Progenitor cell of endocrine pancreas (in vitro differentiated cells): ENCODE measurements at regions not wholly inside any gene's neighbourhood (a gene's known extent, or its start where the extent isn't known, plus 50 kb on each side); places are given as distances from the start of the nearest gene placed in this dataset.

ENCODE experiments used
- DNase-seq: peaks from one replicate; pipeline ENCODE4 v3.0.0; 2021; ENCODE audit warnings: low spot score; ENCODE audit not compliant: unreplicated experiment
- H3K27ac Mint-ChIP-seq: 2 replicates; pipeline ENCODE4 v1.8.0; 2021; ENCODE audit warnings: mild to moderate bottlenecking, moderate library complexity, mixed read lengths
- H3K27me3 Mint-ChIP-seq: 2 replicates; pipeline ENCODE4 v1.8.0; 2021; ENCODE audit warnings: mixed read lengths
- H3K36me3 Mint-ChIP-seq: 2 replicates; pipeline ENCODE4 v1.8.0; 2022; ENCODE audit warnings: mixed read lengths; ENCODE audit not compliant: insufficient read depth
- H3K4me1 Mint-ChIP-seq: 2 replicates; pipeline ENCODE4 v1.8.0; 2021; ENCODE audit warnings: low read depth, mixed read lengths
- H3K4me3 Mint-ChIP-seq: 2 replicates; pipeline ENCODE4 v1.8.0; 2021; ENCODE audit warnings: low read depth, mild to moderate bottlenecking, moderate library complexity, mixed read lengths
- H3K9me3 Mint-ChIP-seq: 2 replicates; pipeline ENCODE4 v1.8.0; 2021; ENCODE audit warnings: low read depth, mixed read lengths
- CTCF ChIP-seq: fragments of 200-600 bp; sonication (generic); IDR thresholded peaks from one replicate; pipeline ENCODE4 v1.5.0; 2021; ENCODE audit warnings: antibody characterized with exemption, mild to moderate bottlenecking; ENCODE audit not compliant: unreplicated experiment

- no peak for TF ChIP-seq CTCF
- H3K4me3 Mint-ChIP-seq, result no peak overlapping the region
- peaks cover 17% of the 10 kb centered on the region for H3K9me3 Mint-ChIP-seq
- no peaks in the 10 kb centered on the region for H3K27me3 Mint-ChIP-seq
- no peaks in the 10 kb centered on the region for H3K4me1 Mint-ChIP-seq
- peaks cover 5% of the 10 kb centered on the region for H3K36me3 Mint-ChIP-seq
- no peak for DNase-seq
- H3K27ac Mint-ChIP-seq, result no peak overlapping the region
These were observed 153.9 kb upstream of the DSCAM start for GRCh38 chr21:41000838-41001237.

- Mint-ChIP-seq H3K4me3 (no peak overlapping the region), H3K36me3 (no peaks in the 10 kb centered on the region), H3K27me3 (no peaks in the 10 kb centered on the region), H3K4me1 (peaks cover 10% of the 10 kb centered on the region), H3K27ac (no peak overlapping the region), H3K9me3 (no peaks in the 10 kb centered on the region)
- no peak for DNase-seq
- TF ChIP-seq CTCF, result no peak
These were observed 159.7 kb upstream of the DSCAM start for GRCh38 chr21:41006636-41007035.

GRCh38 chr21:41008351-41008750 is 159.6 kb upstream of the BACE2 start:
- Mint-ChIP-seq H3K27ac (no peak overlapping the region), H3K4me3 (no peak overlapping the region), H3K27me3 (no peaks in the 10 kb centered on the region), H3K4me1 (peaks cover 10% of the 10 kb centered on the region), H3K36me3 (no peaks in the 10 kb centered on the region), H3K9me3 (no peaks in the 10 kb centered on the region)
- DNase-seq, result no peak
- no peak for TF ChIP-seq CTCF

- Mint-ChIP-seq H3K9me3 (no peaks in the 10 kb centered on the region), H3K27me3 (no peaks in the 10 kb centered on the region), H3K27ac (no peak overlapping the region), H3K4me3 (no peak overlapping the region), H3K4me1 (peaks cover 10% of the 10 kb centered on the region), H3K36me3 (no peaks in the 10 kb centered on the region)
- no peak for TF ChIP-seq CTCF
- DNase-seq, result no peak
These were observed 159.0 kb upstream of the BACE2 start for GRCh38 chr21:41008974-41009373.

GRCh38 chr21:41009398-41010100 is 158.4 kb upstream of the BACE2 start:
- no peaks in the 10 kb centered on the region for H3K9me3 Mint-ChIP-seq
- DNase-seq, result no peak
- no peaks in the 10 kb centered on the region for H3K27me3 Mint-ChIP-seq

More at GRCh38 chr21:41009398-41010100, 158.4 kb upstream of the BACE2 start:
- peak overlapping the region; percentile 7 for H3K27ac Mint-ChIP-seq
- TF ChIP-seq CTCF, result no peak
- peaks cover 10% of the 10 kb centered on the region for H3K4me1 Mint-ChIP-seq
- no peak overlapping the region for H3K4me3 Mint-ChIP-seq
- H3K36me3 Mint-ChIP-seq, result no peaks in the 10 kb centered on the region
